MM.1S (cell line): ENCODE measurements at regions not wholly inside any gene's neighbourhood (a gene's known extent, or its start where the extent isn't known, plus 50 kb on each side); places are given as distances from the start of the nearest gene placed in this dataset.

Source experiments
- DNase-seq: peaks from one replicate; pipeline ENCODE4 v3.0.0-alpha.2; 2015
- H2AFZ ChIP-seq: fragments of 300-600 bp; sonication (generic); 2 replicates; pipeline ENCODE4 v1.6.0; 2016; ENCODE audit warnings: antibody characterized with exemption, low read length
- H3F3A ChIP-seq: fragments of 300-600 bp; sonication (generic); 2 replicates; pipeline ENCODE4 v1.6.1; 2016; ENCODE audit warnings: mild to moderate bottlenecking, antibody characterized with exemption, low read length, moderate library complexity, mixed read lengths; ENCODE audit not compliant: insufficient read depth
- H3K27ac ChIP-seq: fragments of 300-600 bp; sonication (generic); 2 replicates; pipeline ENCODE4 v1.5.1; 2016; ENCODE audit warnings: mild to moderate bottlenecking, low read length
- H3K27me3 ChIP-seq: fragments of 300-600 bp; sonication (generic); replicated peaks from 2 replicates; pipeline ENCODE4 v1.6.0; 2016; ENCODE audit warnings: low read length; ENCODE audit not compliant: insufficient read depth
- H3K36me3 ChIP-seq: fragments of 300-600 bp; sonication (generic); replicated peaks from 2 replicates; pipeline ENCODE4 v1.6.1; 2016; ENCODE audit warnings: mild to moderate bottlenecking, low read length, mixed read lengths; ENCODE audit not compliant: insufficient read depth
- H3K4me1 ChIP-seq: fragments of 300-600 bp; sonication (generic); 2 replicates; pipeline ENCODE4 v1.6.1; 2016; ENCODE audit warnings: low read length, mixed read lengths
- H3K4me2 ChIP-seq: fragments of 300-600 bp; sonication (generic); 2 replicates; pipeline ENCODE4 v1.6.0; 2016; ENCODE audit warnings: low read depth, low read length
- H3K4me3 ChIP-seq: fragments of 300-600 bp; sonication (generic); 2 replicates; pipeline ENCODE4 v1.5.1; 2016; ENCODE audit warnings: low read length, mixed read lengths
- H3K79me2 ChIP-seq: fragments of 300-600 bp; sonication (generic); 2 replicates; pipeline ENCODE4 v1.6.1; 2016; ENCODE audit warnings: mixed run types, low read length, mixed read lengths
- H3K9ac ChIP-seq: fragments of 300-600 bp; sonication (generic); 2 replicates; pipeline ENCODE4 v1.6.1; 2016; ENCODE audit warnings: low read length, mixed read lengths
- H3K9me2 ChIP-seq: fragments of 300-600 bp; sonication (generic); replicated peaks from 2 replicates; pipeline ENCODE4 v1.6.1; 2016; ENCODE audit warnings: mild to moderate bottlenecking, low read length, mixed read lengths; ENCODE audit not compliant: insufficient read depth
- H3K9me3 ChIP-seq: fragments of 300-600 bp; sonication (generic); replicated peaks from 2 replicates; pipeline ENCODE4 v1.6.1; 2016; ENCODE audit warnings: mild to moderate bottlenecking, low read length, mixed read lengths; ENCODE audit not compliant: insufficient read depth
- H4K20me1 ChIP-seq: fragments of 300-600 bp; sonication (generic); 2 replicates; pipeline ENCODE4 v1.6.1; 2016; ENCODE audit warnings: mild to moderate bottlenecking, low read length, moderate library complexity, mixed read lengths; ENCODE audit not compliant: insufficient read depth
- CTCF ChIP-seq: fragments of 300-600 bp; sonication (generic); IDR thresholded peaks from 2 replicates; pipeline ENCODE4 v1.5.1; 2016; ENCODE audit warnings: antibody characterized with exemption, low read length, mixed read lengths
- EZH2 ChIP-seq: fragments of 300-600 bp; sonication (generic); optimal IDR thresholded peaks from 2 replicates; pipeline ENCODE3; 2017; ENCODE audit warnings: low read depth, mild to moderate bottlenecking, antibody characterized with exemption, low read length, mixed read lengths
- EZH2phosphoT487 ChIP-seq: fragments of 300-600 bp; sonication (generic); IDR thresholded peaks from 2 replicates; pipeline ENCODE4 v1.6.1; 2018; ENCODE audit warnings: antibody characterized with exemption, low read length

GRCh38 chr7:31432176-31432575 is 81.7 kb upstream of the ITPRID1 start:
- Histone ChIP-seq H3K27me3 (no peaks in the 10 kb centered on the region), H3K9me2 (no peaks in the 10 kb centered on the region), H3K9me3 (no peaks in the 10 kb centered on the region), H3F3A (no peaks in the 10 kb centered on the region), H3K27ac (no peak overlapping the region), H3K4me1 (no peaks in the 10 kb centered on the region), H3K4me3 (no peak overlapping the region), H4K20me1 (no peaks in the 10 kb centered on the region), H3K79me2 (no peaks in the 10 kb centered on the region), H3K4me2 (no peak overlapping the region), H2AFZ (no peak overlapping the region), H3K9ac (no peak overlapping the region), H3K36me3 (no peaks in the 10 kb centered on the region)
- TF ChIP-seq CTCF, result no peak
- TF ChIP-seq EZH2phosphoT487, result no peak
- no peak for TF ChIP-seq EZH2
- DNase-seq, result no peak

GRCh38 chr7:31432836-31433340 is 81.0 kb upstream of the ITPRID1 start:
- Histone ChIP-seq H3K79me2 (no peaks in the 10 kb centered on the region), H3K4me2 (no peak overlapping the region), H3K9me2 (no peaks in the 10 kb centered on the region), H2AFZ (no peak overlapping the region), H3K36me3 (no peaks in the 10 kb centered on the region), H3K9ac (no peak overlapping the region), H3K27ac (no peak overlapping the region), H3K4me1 (no peaks in the 10 kb centered on the region), H3K9me3 (no peaks in the 10 kb centered on the region), H3K4me3 (no peak overlapping the region), H3F3A (no peaks in the 10 kb centered on the region), H4K20me1 (no peaks in the 10 kb centered on the region), H3K27me3 (no peaks in the 10 kb centered on the region)
- TF ChIP-seq CTCF (no peak), EZH2 (no peak), EZH2phosphoT487 (no peak)
- DNase-seq, result no peak

- H3F3A ChIP-seq, result no peaks in the 10 kb centered on the region
- no peaks in the 10 kb centered on the region for H3K36me3 ChIP-seq
- no peak for TF ChIP-seq CTCF
- TF ChIP-seq EZH2, result no peak
- TF ChIP-seq EZH2phosphoT487, result no peak
- H3K9me2 ChIP-seq, result no peaks in the 10 kb centered on the region
- no peak overlapping the region for H3K4me2 ChIP-seq
- no peak overlapping the region for H3K4me3 ChIP-seq
- H4K20me1 ChIP-seq, result no peaks in the 10 kb centered on the region
- H3K9ac ChIP-seq, result no peak overlapping the region
- H3K27me3 ChIP-seq, result no peaks in the 10 kb centered on the region
- H3K9me3 ChIP-seq, result no peaks in the 10 kb centered on the region
- H3K79me2 ChIP-seq, result no peaks in the 10 kb centered on the region
- DNase-seq, result no peak
- no peaks in the 10 kb centered on the region for H3K4me1 ChIP-seq
- no peak overlapping the region for H3K27ac ChIP-seq
- H2AFZ ChIP-seq, result no peak overlapping the region
Measured at GRCh38 chr7:31437250-31437865, 76.5 kb upstream of the ITPRID1 start.
